Chondrocyte (in vitro differentiated cells): ENCODE measurements at regions not wholly inside any gene's neighbourhood (a gene's known extent, or its start where the extent isn't known, plus 50 kb on each side); places are given as distances from the start of the nearest gene placed in this dataset.

Experiments used
- DNase-seq: peaks from one replicate; pipeline ENCODE4 v3.0.0; 2021; ENCODE audit warnings: mixed read lengths, low spot score
- H3K27ac Mint-ChIP-seq: one replicate; pipeline ENCODE4 v1.8.0; 2021; ENCODE audit warnings: mild to moderate bottlenecking, moderate library complexity, mixed read lengths; ENCODE audit not compliant: unreplicated experiment
- H3K27me3 Mint-ChIP-seq: 2 replicates; pipeline ENCODE4 v1.8.0; 2021; ENCODE audit warnings: low read depth, mixed read lengths
- H3K36me3 Mint-ChIP-seq: 2 replicates; pipeline ENCODE4 v1.8.0; 2021; ENCODE audit warnings: low read depth, mixed read lengths
- H3K4me1 Mint-ChIP-seq: 2 replicates; pipeline ENCODE4 v1.8.0; 2021; ENCODE audit warnings: low read depth, mild to moderate bottlenecking, mixed read lengths
- H3K4me3 Mint-ChIP-seq: one replicate; pipeline ENCODE4 v1.8.0; 2021; ENCODE audit warnings: mild to moderate bottlenecking, moderate library complexity, mixed read lengths; ENCODE audit not compliant: unreplicated experiment
- H3K9me3 Mint-ChIP-seq: 2 replicates; pipeline ENCODE4 v1.8.0; 2021; ENCODE audit warnings: low read depth, mixed read lengths
- CTCF ChIP-seq: fragments of 200-600 bp; sonication (generic); IDR thresholded peaks from 2 replicates; pipeline ENCODE4 v1.5.0; 2021; ENCODE audit warnings: antibody characterized with exemption, mild to moderate bottlenecking, moderate library complexity

DNA sequence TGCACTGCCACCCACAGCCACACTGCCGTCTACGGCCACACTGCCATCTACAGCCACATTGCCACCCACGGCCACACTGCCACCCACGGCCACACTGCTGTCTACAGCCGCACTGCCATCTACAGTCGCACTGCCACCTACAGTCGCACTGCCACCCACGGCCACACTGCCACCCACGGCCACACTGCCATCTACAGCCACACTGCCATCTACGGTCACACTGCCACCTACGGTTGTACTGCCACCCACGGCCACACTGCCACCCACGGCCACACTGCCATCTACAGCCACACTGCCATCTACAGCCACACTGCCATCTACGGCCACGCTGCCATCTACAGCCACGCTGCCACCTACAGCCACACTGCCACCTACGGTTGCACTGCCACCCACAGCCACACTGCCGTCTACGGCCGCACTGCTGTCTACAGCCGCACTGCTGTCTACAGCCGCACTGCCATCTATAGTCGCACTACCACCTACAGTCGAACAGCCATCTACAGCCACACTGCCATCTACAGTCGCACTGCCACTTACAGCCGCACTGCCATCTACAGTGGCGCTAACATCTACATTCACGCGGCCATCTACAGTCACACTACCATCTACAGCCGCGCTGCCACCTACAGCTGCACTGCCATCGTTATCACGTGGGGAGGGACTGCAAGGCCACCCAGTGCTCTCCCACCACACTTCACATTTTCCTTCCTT lies 154.6 kb upstream of the AFDN start:
- DNase-seq, result peak; percentile 60
- no peaks in the 10 kb centered on the region for H3K36me3 Mint-ChIP-seq
- no peak overlapping the region for H3K27ac Mint-ChIP-seq
- no peak overlapping the region for H3K4me3 Mint-ChIP-seq
- no peak for TF ChIP-seq CTCF
- H3K9me3 Mint-ChIP-seq, result peaks cover 3% of the 10 kb centered on the region
- H3K27me3 Mint-ChIP-seq, result peaks cover 15% of the 10 kb centered on the region
- H3K4me1 Mint-ChIP-seq, result peaks cover 3% of the 10 kb centered on the region

DNA sequence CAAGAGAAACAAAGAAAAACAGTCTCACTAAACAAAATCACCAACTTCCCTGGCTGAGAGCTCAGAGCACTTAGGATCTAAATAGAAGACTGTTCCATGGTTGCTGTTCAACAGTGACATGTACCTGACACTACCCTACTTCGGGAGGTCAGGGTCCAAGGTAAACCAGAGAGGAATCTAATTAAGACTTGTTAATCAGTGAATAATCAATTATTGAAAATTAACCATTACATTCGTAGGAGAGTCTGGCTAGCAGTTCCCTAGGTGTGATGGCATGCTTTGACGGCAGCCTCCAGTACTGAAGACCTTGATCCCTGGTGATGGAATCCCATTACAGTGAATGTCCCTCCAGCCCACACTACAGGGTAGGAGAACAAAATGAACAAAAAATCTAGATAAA lies 154.0 kb upstream of the AFDN start:
- TF ChIP-seq CTCF, result no peak
- H3K9me3 Mint-ChIP-seq, result peaks cover 3% of the 10 kb centered on the region
- no peak for DNase-seq
- no peaks in the 10 kb centered on the region for H3K36me3 Mint-ChIP-seq
- peaks cover 17% of the 10 kb centered on the region for H3K27me3 Mint-ChIP-seq
- H3K27ac Mint-ChIP-seq, result no peak overlapping the region
- peaks cover 7% of the 10 kb centered on the region for H3K4me1 Mint-ChIP-seq
- H3K4me3 Mint-ChIP-seq, result no peak overlapping the region

- DNase-seq, result no peak
- Mint-ChIP-seq H3K4me3 (no peak overlapping the region), H3K9me3 (peaks cover 3% of the 10 kb centered on the region), H3K36me3 (no peaks in the 10 kb centered on the region), H3K27ac (no peak overlapping the region), H3K4me1 (peaks cover 17% of the 10 kb centered on the region), H3K27me3 (peaks cover 19% of the 10 kb centered on the region)
- no peak for TF ChIP-seq CTCF
Measured at GRCh38 chr6:167673946-167674345, 152.8 kb upstream of the AFDN start.

GRCh38 chr6:167674486-167674885 lies 152.2 kb upstream of the AFDN start:
- DNase-seq, result no peak
- peaks cover 3% of the 10 kb centered on the region for H3K9me3 Mint-ChIP-seq
- TF ChIP-seq CTCF, result no peak
- H3K27ac Mint-ChIP-seq, result no peak overlapping the region
- no peak overlapping the region for H3K4me3 Mint-ChIP-seq
- peaks cover 19% of the 10 kb centered on the region for H3K27me3 Mint-ChIP-seq
- peaks cover 17% of the 10 kb centered on the region for H3K4me1 Mint-ChIP-seq
- H3K36me3 Mint-ChIP-seq, result no peaks in the 10 kb centered on the region

DNA sequence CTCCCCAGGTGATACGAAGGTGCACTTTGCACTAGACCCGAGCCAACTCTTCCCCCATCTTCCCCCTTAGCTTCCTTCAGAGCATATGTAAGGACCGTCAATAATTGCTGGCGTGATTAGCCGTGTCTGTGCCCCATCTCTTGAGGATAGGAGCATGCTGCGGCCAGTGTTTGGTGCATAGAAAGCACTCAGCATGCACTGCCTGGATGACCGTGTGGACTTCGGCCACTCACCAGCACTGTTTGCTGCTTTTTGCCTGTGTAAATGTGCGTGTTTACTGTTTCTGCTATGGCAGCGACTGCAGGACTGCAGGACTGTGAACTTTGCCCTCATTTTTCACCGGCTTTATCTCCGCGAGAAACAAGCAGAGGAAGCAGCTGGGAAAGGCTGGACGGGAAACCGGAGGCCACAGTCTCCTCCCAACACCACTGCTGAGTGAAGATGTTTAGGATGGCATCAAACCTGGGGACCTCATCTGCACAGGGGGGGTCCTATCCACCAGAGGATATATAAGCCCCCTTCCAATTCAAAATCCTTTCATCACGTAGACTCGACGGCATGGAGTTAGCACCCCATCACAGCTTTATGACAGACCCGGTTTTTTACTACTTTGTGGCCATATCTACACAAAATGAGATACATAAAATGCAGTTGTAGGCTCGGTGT lies 150.6 kb upstream of the AFDN start:
- Mint-ChIP-seq H3K9me3 (peaks cover 3% of the 10 kb centered on the region), H3K27me3 (peaks cover 20% of the 10 kb centered on the region), H3K4me1 (peaks cover 20% of the 10 kb centered on the region), H3K36me3 (no peaks in the 10 kb centered on the region), H3K27ac (no peak overlapping the region), H3K4me3 (no peak overlapping the region)
- DNase-seq, result peak; percentile 37
- TF ChIP-seq CTCF, result no peak
